Keratinocyte (primary cell): ENCODE measurements at regions not wholly inside any gene's neighbourhood (a gene's known extent, or its start where the extent isn't known, plus 50 kb on each side); places are given as distances from the start of the nearest gene placed in this dataset.

ENCODE experiments used
- CTCF ChIP-seq, 3 experiments: IDR thresholded peaks in 1 of 3; conservative IDR thresholded peaks in 1 of 3; optimal IDR thresholded peaks in 1 of 3; 2 replicates in 2 of 3; 3 replicates in 1 of 3; pipeline versions ENCODE3 to v1.5.1; 2011; ENCODE audit warnings: low read length in 3 of 3, mild to moderate bottlenecking in 3 of 3, moderate library complexity in 2 of 3, control low read depth in 1 of 3, inconsistent platforms in 1 of 3; ENCODE audit not compliant: insufficient read depth in 2 of 3; ENCODE audit errors: extremely low read depth in 1 of 3
- EZH2 ChIP-seq: IDR thresholded peaks from one replicate; pipeline ENCODE4 v1.6.1; 2012; ENCODE audit warnings: inconsistent platforms, mild to moderate bottlenecking, low read length, moderate library complexity

GRCh38 chr5:25764733-25765132, 1120.0 kb upstream of the CDH10 start:
- no peak for TF ChIP-seq CTCF (optimal IDR thresholded peaks at IDR 0.05 in 1 of 3, IDR thresholded peaks at IDR 0.05 in 1 of 3, conservative IDR thresholded peaks at IDR 0.05 in 1 of 3; ENCODE audit: extremely low read depth in 1 of 3, insufficient read depth in 2 of 3, low read length in 3 of 3)
- TF ChIP-seq EZH2: no peak
